AG09309 (cell line): ENCODE measurements at regions not wholly inside any gene's neighbourhood (a gene's known extent, or its start where the extent isn't known, plus 50 kb on each side); places are given as distances from the start of the nearest gene placed in this dataset.
"Not testable (repeated sequence)": the region's sequence is repeated elsewhere in the genome, so short reads cannot be mapped to it uniquely, and the experiment has no call there.

ENCODE experiments used
- DNase-seq: peaks from one replicate; pipeline ENCODE4 v3.0.0-alpha.2; 2010; ENCODE audit warnings: low read depth
- H3K4me3 ChIP-seq: 2 replicates; pipeline ENCODE4 v1.5.1; 2011; ENCODE audit warnings: mild to moderate bottlenecking, low read depth, low read length, moderate library complexity; ENCODE audit not compliant: control insufficient read depth
- CTCF ChIP-seq: IDR thresholded peaks from 2 replicates; pipeline ENCODE4 v1.5.1; 2011; ENCODE audit warnings: mild to moderate bottlenecking, low read depth, low read length, inconsistent platforms; ENCODE audit not compliant: insufficient read depth, control insufficient read depth; ENCODE audit errors: missing control alignments

DNA sequence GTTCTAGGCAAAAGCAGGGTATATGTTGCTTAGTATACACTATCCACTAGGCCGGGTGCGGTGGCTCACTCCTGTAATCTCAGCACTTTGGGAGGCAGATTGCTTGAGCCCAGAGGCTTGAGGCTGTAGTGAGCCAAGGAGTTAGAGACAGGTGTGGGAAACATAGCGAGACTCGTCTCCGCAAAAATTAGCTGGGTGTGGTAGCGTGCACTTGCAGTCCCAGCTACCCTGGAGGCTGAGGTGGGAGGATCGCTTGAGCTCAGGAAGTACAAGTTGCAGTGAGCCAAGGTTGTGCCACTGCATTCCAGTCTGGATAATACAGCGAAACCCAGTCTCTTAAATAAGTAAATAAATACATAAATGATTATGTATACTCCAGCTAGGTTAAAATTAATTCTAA lies 245.3 kb downstream of the GOLGA6L6 start:
- DNase-seq = not testable (repeated sequence)

GRCh38 chr15:20295238-20295811 lies 246.3 kb downstream of the GOLGA6L6 start:
- H3K4me3 ChIP-seq = no peak overlapping the region
- TF ChIP-seq CTCF = no peak
- DNase-seq = no peak

More for the DNA sequence above, 245.3 kb downstream of the GOLGA6L6 start:
- not testable (repeated sequence) for H3K4me3 ChIP-seq

DNA sequence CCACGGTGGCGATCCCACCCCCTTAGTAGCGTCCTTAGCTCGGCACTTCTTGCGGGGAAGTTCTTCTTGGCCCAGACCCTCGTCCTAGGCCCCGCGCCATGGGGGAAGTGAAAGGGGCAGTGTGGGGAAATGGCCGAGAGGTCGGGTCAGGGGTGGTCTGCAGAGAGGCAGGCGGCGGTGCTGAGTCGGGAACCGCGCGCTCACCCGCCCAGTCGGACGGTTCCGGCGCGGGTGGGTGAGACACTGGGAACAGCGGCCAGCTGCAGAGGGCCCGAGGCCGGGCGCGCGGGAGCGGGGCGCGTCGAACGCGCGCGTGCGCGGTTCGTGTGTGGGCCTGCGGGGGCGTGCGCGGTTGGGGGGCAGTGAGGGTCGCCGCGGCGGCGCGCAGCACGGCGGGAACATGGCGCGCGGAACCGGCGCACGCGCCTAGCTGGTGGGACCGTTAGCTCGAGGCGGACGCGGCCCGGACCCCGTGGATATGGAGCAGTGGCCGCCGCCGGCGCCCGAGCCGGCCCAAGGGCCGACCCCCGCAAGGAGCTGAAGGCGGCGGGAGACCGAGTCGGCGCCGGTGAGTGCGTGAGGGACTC lies 246.9 kb downstream of the GOLGA6L6 start:
- DNase-seq = no peak
- no peak for TF ChIP-seq CTCF
- H3K4me3 ChIP-seq = no peak overlapping the region

GRCh38 chr15:20292422-20293005 lies 249.1 kb downstream of the GOLGA6L6 start:
- not testable (repeated sequence) for H3K4me3 ChIP-seq, DNase-seq

DNA sequence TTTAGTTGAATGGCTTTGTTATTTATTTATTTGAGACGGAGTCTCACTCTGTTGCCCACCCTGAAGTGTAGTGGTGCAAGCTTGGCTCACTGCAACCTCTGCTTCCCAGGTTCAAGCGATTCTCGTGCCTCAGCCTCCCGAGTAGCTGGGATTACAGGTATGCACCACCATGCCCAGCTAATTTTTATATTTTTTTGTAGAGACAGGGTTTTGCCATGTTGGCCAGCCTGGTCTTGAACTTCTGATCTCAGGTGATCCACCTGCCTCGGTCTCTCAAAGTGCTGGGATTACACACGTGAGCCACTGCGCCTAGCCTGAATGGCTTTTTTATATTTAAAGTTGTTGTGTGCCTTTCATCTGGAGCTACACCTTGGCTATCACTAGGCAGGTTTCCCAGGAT lies 250.0 kb downstream of the GOLGA6L6 start:
- not testable (repeated sequence) for H3K4me3 ChIP-seq, DNase-seq

DNA sequence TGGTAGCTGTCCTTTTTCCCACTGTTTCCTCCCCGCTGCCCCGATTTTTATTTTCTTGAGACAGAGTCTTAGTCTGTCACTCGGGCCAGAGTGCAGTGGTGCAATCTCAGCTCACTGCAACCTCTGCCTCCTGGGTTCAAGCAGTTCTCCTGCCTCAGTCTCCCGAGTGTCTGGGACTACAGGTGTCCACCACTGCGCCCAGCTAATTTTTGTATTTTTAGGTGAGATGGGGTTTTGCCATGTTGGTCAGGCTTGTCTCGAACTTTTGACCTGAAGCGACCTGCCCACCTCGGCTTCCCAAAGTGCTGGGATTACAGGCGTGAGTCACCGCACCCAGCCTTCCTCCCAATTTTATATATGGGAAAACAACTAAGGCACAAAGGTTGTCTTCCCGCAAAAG lies 251.0 kb downstream of the GOLGA6L6 start:
- not testable (repeated sequence) for DNase-seq, H3K4me3 ChIP-seq

DNA sequence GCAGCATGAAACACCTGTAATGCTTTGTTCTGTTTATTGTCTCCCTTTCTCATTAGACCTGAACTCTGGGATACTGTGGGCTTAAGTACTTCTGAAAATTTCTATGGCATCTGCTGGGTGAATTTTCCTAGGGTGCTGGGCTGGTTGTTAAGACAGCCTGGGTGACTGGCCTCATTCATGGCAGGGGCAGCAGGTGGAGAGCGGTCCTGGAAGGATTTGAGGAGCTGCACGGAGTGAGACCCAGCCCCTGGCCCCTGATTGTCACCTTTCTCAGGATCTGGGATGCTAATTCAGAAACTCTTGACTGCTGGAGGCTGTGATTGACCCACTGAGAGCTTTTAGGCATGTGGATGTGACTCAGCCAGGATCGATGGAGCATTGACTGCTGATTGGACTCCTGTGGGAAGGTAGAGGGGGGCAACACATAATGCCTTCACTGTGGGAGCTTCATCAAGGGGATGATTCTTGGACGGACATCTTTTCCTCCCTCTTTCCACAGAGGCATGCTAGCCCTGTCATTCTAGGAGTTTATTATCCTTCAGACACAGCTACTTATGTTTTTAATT lies 252.0 kb downstream of the GOLGA6L6 start:
- not testable (repeated sequence) for DNase-seq, H3K4me3 ChIP-seq

- not testable (repeated sequence) for DNase-seq, H3K4me3 ChIP-seq
Observed at GRCh38 chr15:20288800-20289537, 252.6 kb downstream of the GOLGA6L6 start.

- H3K4me3 ChIP-seq, DNase-seq: not testable (repeated sequence)
Observed at GRCh38 chr15:20286559-20286958, 255.0 kb downstream of the GOLGA6L6 start.

GRCh38 chr15:20285696-20286300 lies 255.8 kb downstream of the GOLGA6L6 start:
- not testable (repeated sequence) for DNase-seq, H3K4me3 ChIP-seq

GRCh38 chr15:20284891-20285535 lies 256.6 kb downstream of the GOLGA6L6 start:
- not testable (repeated sequence) for H3K4me3 ChIP-seq, DNase-seq

GRCh38 chr15:20283651-20284050 lies 257.9 kb downstream of the GOLGA6L6 start:
- not testable (repeated sequence) for H3K4me3 ChIP-seq, DNase-seq

GRCh38 chr15:20282491-20282943 lies 259.1 kb downstream of the GOLGA6L6 start:
- not testable (repeated sequence) for DNase-seq, H3K4me3 ChIP-seq

DNA sequence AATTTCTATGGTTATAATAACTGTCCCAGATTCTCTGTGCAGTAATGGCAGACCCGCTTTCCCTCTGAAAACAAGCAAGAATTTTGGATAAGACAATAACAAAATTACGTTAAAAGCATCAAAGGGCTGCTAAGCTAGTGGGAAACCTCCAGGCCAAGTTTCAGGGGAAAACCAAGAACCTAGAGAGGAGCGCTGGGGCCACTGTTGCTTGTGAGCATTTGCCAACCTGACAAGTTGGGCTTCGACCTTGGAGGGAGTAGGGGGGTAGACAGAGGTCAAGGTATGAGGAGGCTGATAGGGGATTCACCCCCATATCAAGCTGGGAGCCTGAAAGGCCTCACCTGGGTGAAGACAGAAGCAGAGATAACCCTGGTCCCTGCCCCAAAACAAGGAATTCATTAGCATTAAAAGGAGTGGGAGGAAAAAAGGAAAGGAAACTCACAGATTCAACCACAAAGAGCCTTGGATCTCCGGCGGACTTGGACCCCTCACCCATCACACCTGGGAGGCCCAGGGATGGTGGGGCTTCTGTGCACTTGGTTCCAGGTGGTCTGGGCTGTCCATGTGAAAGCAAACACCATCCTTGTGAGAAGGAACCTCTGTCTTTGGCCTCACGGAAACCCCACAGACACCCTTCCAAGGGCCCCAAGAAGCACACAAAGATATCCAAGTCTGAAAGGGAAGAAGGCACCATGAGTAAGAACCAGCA lies 259.9 kb downstream of the GOLGA6L6 start:
- H3K4me3 ChIP-seq, DNase-seq: not testable (repeated sequence)
